Activated T-cell treated with anti-CD3 and anti-CD28 coated beads for 24 hours (primary cell): ENCODE measurements at regions not wholly inside any gene's neighbourhood (a gene's known extent, or its start where the extent isn't known, plus 50 kb on each side); places are given as distances from the start of the nearest gene placed in this dataset.
"Not testable (repeated sequence)": the region's sequence is repeated elsewhere in the genome, so short reads cannot be mapped to it uniquely, and the experiment has no call there.

Source experiments
- DNase-seq: peaks from one replicate; pipeline ENCODE4 v3.0.0-alpha.2; 2020; ENCODE audit warnings: low read depth

- no peak for DNase-seq
These were observed 1374.4 kb upstream of the GJE1 start for GRCh38 chr6:140758169-140758877.

GRCh38 chr6:140752234-140752633, 1377.8 kb upstream of the CITED2 start:
- DNase-seq, result no peak

GRCh38 chr6:140747114-140747513, 1372.7 kb upstream of the CITED2 start:
- no peak for DNase-seq

GRCh38 chr6:140744659-140745320, 1370.3 kb upstream of the CITED2 start:
- no peak for DNase-seq

- DNase-seq, result no peak
These were observed 1361.8 kb upstream of the CITED2 start for GRCh38 chr6:140736231-140736630.

- DNase-seq, result no peak
These were observed 1358.5 kb upstream of the CITED2 start for GRCh38 chr6:140732991-140733390.

- DNase-seq, result no peak
These were observed 1357.7 kb upstream of the CITED2 start for GRCh38 chr6:140732155-140732554.

GRCh38 chr6:140731741-140732140, 1357.3 kb upstream of the CITED2 start:
- no peak for DNase-seq

- DNase-seq, result no peak
These were observed 1355.1 kb upstream of the CITED2 start for GRCh38 chr6:140729521-140729920.

GRCh38 chr6:140718021-140718420, 1343.6 kb upstream of the CITED2 start:
- no peak for DNase-seq

- DNase-seq, result no peak
These were observed 1339.0 kb upstream of the CITED2 start for GRCh38 chr6:140713495-140713894.

- no peak for DNase-seq
These were observed 1336.7 kb upstream of the CITED2 start for GRCh38 chr6:140711019-140711613.

GRCh38 chr6:140708441-140708840, 1334.0 kb upstream of the CITED2 start:
- DNase-seq, result no peak

GRCh38 chr6:140704008-140704407, 1329.6 kb upstream of the CITED2 start:
- not testable (repeated sequence) for DNase-seq

GRCh38 chr6:140697585-140697984, 1323.1 kb upstream of the CITED2 start:
- DNase-seq, result no peak

GRCh38 chr6:140684776-140685550, 1310.5 kb upstream of the CITED2 start:
- DNase-seq, result no peak

- DNase-seq, result no peak
These were observed 1303.5 kb upstream of the CITED2 start for GRCh38 chr6:140677781-140678528.

- no peak for DNase-seq
These were observed 1297.5 kb upstream of the CITED2 start for GRCh38 chr6:140671926-140672325.

GRCh38 chr6:140670021-140670420, 1295.6 kb upstream of the CITED2 start:
- no peak for DNase-seq

- DNase-seq, result no peak
These were observed 1294.9 kb upstream of the CITED2 start for GRCh38 chr6:140669321-140669720.

GRCh38 chr6:140663772-140664171, 1289.3 kb upstream of the CITED2 start:
- no peak for DNase-seq

- no peak for DNase-seq
These were observed 1288.6 kb upstream of the CITED2 start for GRCh38 chr6:140663094-140663493.
